K562 (cell line): ENCODE measurements at regions not wholly inside any gene's neighbourhood (a gene's known extent, or its start where the extent isn't known, plus 50 kb on each side); places are given as distances from the start of the nearest gene placed in this dataset.

Experiments
- ATAC-seq: fragments of 200-7000 bp; cut with Tn5 transposase; 3 replicates; pipeline ENCODE4 v1.9.1; 2020; ENCODE audit warnings: moderate library complexity
- BruUV-seq: library from RNA; stranded (reverse); fragments of 400-500 nt; replicated peaks from 2 replicates; lab custom pipeline; 2021; lab: Mats Ljungman, UMichigan
- CTCF ChIA-PET: fragments of 300-600 bp; formaldehyde crosslinking; extraction: SDS; loops from one replicate; lab custom pipeline; 2021; ENCODE audit warnings: low intra/inter-chr PET ratio; lab: Yijun Ruan, JAX
- POLR2A ChIA-PET: fragments of 300-600, 350-650 bp; sonication (Branson Sonifier 250); formaldehyde crosslinking; extraction: SDS; loops from one replicate; lab custom pipeline; 2021; ENCODE audit warnings: antibody characterized with exemption, inconsistent platforms; lab: Yijun Ruan, JAX
- DNase-seq, 4 experiments: peaks; one replicate each; pipeline versions ENCODE4 v3.0.0 to v3.0.0-alpha.2; 2011 to 2018; ENCODE audit warnings: low spot score in 3 of 4, mixed read lengths in 3 of 4; ENCODE audit errors: extremely low read depth in 1 of 4
- FAIRE-seq: peaks from 2 replicates; lab custom pipeline; 2011; peaks lifted over from hg19 to GRCh38; lab: Jason Lieb, UNC
- H2AFZ ChIP-seq: 2 replicates; pipeline ENCODE4 v1.6.0; 2011; ENCODE audit warnings: low read depth, low read length, control low read depth, inconsistent platforms
- H3K27ac ChIP-seq: fragments of 200-600 bp; 3 replicates; pipeline ENCODE4 v1.8.0; 2011; ENCODE audit warnings: low read depth, mild to moderate bottlenecking, control low read depth, inconsistent platforms, low read length, moderate library complexity, mixed read lengths; ENCODE audit errors: extremely low read depth
- H3K27me3 ChIP-seq, 2 experiments: fragments of 300-600 bp in 1 of 2; 2 replicates in 1 of 2; 3 replicates in 1 of 2; pipeline versions ENCODE4 v1.6.0 to v1.8.0; 2011; ENCODE audit warnings: inconsistent platforms in 2 of 2, low read length in 2 of 2, mild to moderate bottlenecking in 1 of 2, mixed read lengths in 1 of 2, moderate library complexity in 1 of 2; ENCODE audit not compliant: control insufficient read depth in 2 of 2, insufficient read depth in 2 of 2
- H3K36me3 ChIP-seq: fragments of 300-600 bp; 3 replicates; pipeline ENCODE4 v1.8.0; 2011; ENCODE audit warnings: mild to moderate bottlenecking, low read length, inconsistent platforms; ENCODE audit not compliant: control insufficient read depth, insufficient read depth
- H3K4me1 ChIP-seq, 2 experiments: fragments of 200-600 bp in 1 of 2; replicated peaks in 1 of 2; 2 replicates in 1 of 2; 3 replicates in 1 of 2; pipeline versions ENCODE4 v1.5.1 to v1.8.0; 2011; ENCODE audit warnings: inconsistent platforms in 2 of 2, low read length in 2 of 2, mild to moderate bottlenecking in 1 of 2, mixed read lengths in 1 of 2, moderate library complexity in 1 of 2; ENCODE audit not compliant: control insufficient read depth in 2 of 2, insufficient read depth in 2 of 2
- H3K4me2 ChIP-seq: 2 replicates; pipeline ENCODE4 v1.6.1; 2011; ENCODE audit warnings: low read length, control low read depth, inconsistent platforms, mixed read lengths; ENCODE audit not compliant: insufficient read depth
- H3K4me3 ChIP-seq: fragments of 200-600 bp; sonication (generic), shearing (Covaris generic); 2 replicates; pipeline ENCODE4 v1.5.1; 2016; ENCODE audit warnings: control low read depth, inconsistent platforms
- H3K79me2 ChIP-seq: fragments of 200-600 bp; 3 replicates; pipeline ENCODE4 v1.8.0; 2011; ENCODE audit warnings: low read length, inconsistent platforms; ENCODE audit not compliant: control insufficient read depth, insufficient read depth
- H3K9ac ChIP-seq, 2 experiments: 2 replicates each; pipeline versions ENCODE4 v1.6.0 to v1.6.1; 2011; ENCODE audit warnings: low read depth in 2 of 2, low read length in 2 of 2, control low read depth in 1 of 2, inconsistent platforms in 1 of 2, mild to moderate bottlenecking in 1 of 2, mixed read lengths in 1 of 2; ENCODE audit not compliant: insufficient read depth in 1 of 2
- H3K9me1 ChIP-seq: one replicate; pipeline ENCODE4 v1.6.0; 2011; ENCODE audit warnings: inconsistent platforms, mild to moderate bottlenecking, low read length, moderate library complexity; ENCODE audit not compliant: control insufficient read depth, insufficient read depth
- H3K9me3 ChIP-seq: replicated peaks from 2 replicates; pipeline ENCODE4 v1.5.1; 2011; ENCODE audit warnings: low read depth, low read length, inconsistent platforms; ENCODE audit not compliant: control insufficient read depth, insufficient read depth
- H4K20me1 ChIP-seq: replicated peaks from 2 replicates; pipeline ENCODE4 v1.6.1; 2011; ENCODE audit warnings: low read length, inconsistent platforms, mixed read lengths; ENCODE audit not compliant: control insufficient read depth, insufficient read depth
- ATF2 ChIP-seq: sonication (generic); formaldehyde crosslinking; IDR thresholded peaks from 2 replicates; pipeline ENCODE4 v1.8.1; 2022; ENCODE audit warnings: missing genetic modification reagents
- ATF7 ChIP-seq: fragments of 450-650 bp; IDR thresholded peaks from 2 replicates; pipeline ENCODE4 v1.7.1; 2014; ENCODE audit warnings: mild to moderate bottlenecking, moderate library complexity
- FOXJ3 ChIP-seq: sonication (generic); formaldehyde crosslinking; IDR thresholded peaks from 2 replicates; pipeline ENCODE4 v1.4.0; 2020; ENCODE audit warnings: mild to moderate bottlenecking, missing genetic modification reagents
- KLF10 ChIP-seq: fragments of 250-450 bp; sonication (Bioruptor Pico); IDR thresholded peaks from 2 replicates; pipeline ENCODE4 v1.6.1; 2021; ENCODE audit warnings: matching md5 sums
- MAFF ChIP-seq: IDR thresholded peaks from 2 replicates; pipeline ENCODE4 v1.6.1; 2012; ENCODE audit warnings: low read length, improper control_type of control experiment
- MECOM ChIP-seq: fragments of 250-450 bp; sonication (Bioruptor Pico); IDR thresholded peaks from 2 replicates; pipeline ENCODE4 v1.8.0; 2022; ENCODE audit warnings: inconsistent platforms
- NFE2 ChIP-seq: IDR thresholded peaks from 2 replicates; pipeline ENCODE4 v1.6.1; 2014; ENCODE audit warnings: antibody characterized with exemption, low read depth
- NFRKB ChIP-seq: fragments of 450-650 bp; IDR thresholded peaks from 2 replicates; pipeline ENCODE4 v1.6.1; 2016; ENCODE audit warnings: low read depth
- PPARD ChIP-seq: fragments of 250-450 bp; sonication (Bioruptor Pico); IDR thresholded peaks from 2 replicates; pipeline ENCODE4 v1.8.0; 2022; ENCODE audit warnings: inconsistent platforms, mild to moderate bottlenecking, moderate library complexity
- PTRF ChIP-seq: fragments of 450-650 bp; IDR thresholded peaks from 2 replicates; pipeline ENCODE4 v1.6.1; 2016; ENCODE audit warnings: mild to moderate bottlenecking, missing genetic modification characterization, missing compliant biosample characterization
- PURB ChIP-seq: sonication (generic); formaldehyde crosslinking; IDR thresholded peaks from 2 replicates; pipeline ENCODE4 v1.9.0; 2021; ENCODE audit warnings: low read depth, mild to moderate bottlenecking, missing genetic modification reagents
- SPI1 ChIP-seq: IDR thresholded peaks from 2 replicates; pipeline ENCODE4 v1.6.1; 2011; ENCODE audit warnings: low read depth, low read length, control low read depth, borderline replicate concordance
- ZBTB26 ChIP-seq: fragments of 450-650 bp; formaldehyde crosslinking; IDR thresholded peaks from 2 replicates; pipeline ENCODE4 v1.4.0; 2022; ENCODE audit warnings: missing genetic modification characterization
- ZC3H11A ChIP-seq: IDR thresholded peaks from 2 replicates; pipeline ENCODE4 v1.6.1; 2012; ENCODE audit warnings: low read depth, low read length, improper control_type of control experiment
- WGBS: fragments of 100-300 bp; shearing (Covaris generic); methylation state at CpG from one replicate; pipeline ENCODE4 v1.1.6; 2016; ENCODE audit warnings: low coverage, mixed read lengths; ENCODE audit not compliant: insufficient coverage; ENCODE audit errors: missing lambda C conversion rate; 5-methylcytosine and 5-hydroxymethylcytosine counted together
- in situ Hi-C: fragments of 300-500 bp; cut with MboI; formaldehyde crosslinking; loops from 4 replicates; pipeline ENCODE4 v1.15.0; 2018; ENCODE audit warnings: inconsistent platforms, mixed read lengths
- intact Hi-C: fragments of 100-400 bp; cut with micrococcal nuclease; formaldehyde crosslinking; loops from 2 replicates; pipeline ENCODE4 v1.14.2; 2022

GRCh38 chr17:55652114-55652823 is 70.4 kb downstream of the TMEM100 start:
- no peak for ATAC-seq
- Histone ChIP-seq H4K20me1 (no peaks in the 10 kb centered on the region), H3K79me2 (no peaks in the 10 kb centered on the region), H3K36me3 (no peaks in the 10 kb centered on the region), H2AFZ (no peak overlapping the region), H3K27ac (no peak overlapping the region), H3K9ac (no peak overlapping the region), H3K4me1 (no peaks in the 10 kb centered on the region; a peak in 1 of 5 replicates), H3K4me2 (no peak overlapping the region), H3K9me1 (no peaks in the 10 kb centered on the region), H3K9me3 (no peaks in the 10 kb centered on the region), H3K27me3 (peaks cover 0 to 2% of the 10 kb centered on the region in 2 experiments; a peak in 1 of 5 replicates), H3K4me3 (no peak overlapping the region)
- FAIRE-seq, result no peak
- no TSS peak for BruUV-seq
- DNase-seq, result no peak
- POLR2A ChIA-PET, result no interaction called here
- intact Hi-C loops (no loop called here), in situ Hi-C loops (no loop called here)
- TF ChIP-seq NFE2 (no peak), PURB (CRISPR knock-in tag) (no peak)
- TF ChIP-seq, all 486 proteins: peak for 0
- WGBS, result 25% methylated on average over 2 of the region's 2 CpGs
- CTCF ChIA-PET, result no interaction called here

DNA sequence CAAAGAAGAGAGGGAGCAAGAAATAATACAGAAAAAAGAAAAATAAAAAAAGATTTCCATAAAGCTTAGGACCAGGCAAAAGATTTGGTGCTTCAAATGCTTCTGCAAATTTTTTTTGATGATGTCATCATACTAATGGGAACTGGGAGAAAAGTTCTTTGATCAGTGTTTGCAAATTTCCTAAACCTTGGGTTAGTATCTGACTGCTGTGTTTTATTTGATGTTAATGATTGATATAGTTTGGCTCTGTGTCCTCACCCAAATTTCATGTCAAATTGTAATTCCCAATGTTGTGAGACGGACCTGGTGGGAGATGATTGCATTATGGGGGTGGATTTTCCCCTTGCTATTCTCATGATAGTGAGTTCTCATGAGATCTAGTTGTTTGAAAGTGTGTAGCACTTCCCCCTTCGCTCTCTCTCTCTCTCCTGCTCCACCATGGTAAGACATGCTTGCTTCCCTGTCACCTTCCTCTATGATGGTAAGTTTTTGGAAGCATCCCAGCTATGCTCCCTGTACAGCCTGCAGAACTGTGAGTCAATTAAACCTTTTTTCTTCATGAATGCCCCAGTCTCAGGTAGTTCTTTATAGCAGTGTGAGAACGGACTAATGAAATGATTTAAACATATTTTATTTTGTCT is 72.6 kb downstream of the TMEM100 start:
- 3% methylated on average over 2 of the region's 3 CpGs for WGBS
- no peak overlapping the region for H3K27ac ChIP-seq
- H3K4me1 ChIP-seq, result no peaks in the 10 kb centered on the region; a peak in 1 of 5 replicates
- no peaks in the 10 kb centered on the region for H3K79me2 ChIP-seq
- no peak overlapping the region for H2AFZ ChIP-seq
- ChIA-PET POLR2A (no interaction called here), CTCF (no interaction called here)
- no peak for DNase-seq
- H3K4me2 ChIP-seq, result no peak overlapping the region
- intact Hi-C loops, result no loop called here
- ATAC-seq, result no peak
- H4K20me1 ChIP-seq, result no peaks in the 10 kb centered on the region
- in situ Hi-C loops, result no loop called here
- H3K9me1 ChIP-seq, result no peaks in the 10 kb centered on the region
- FAIRE-seq, result no peak
- 0 out of 2 replicates have a peak, but pooled peaks cover 2% of the 10 kb centered on the region for H3K9me3 ChIP-seq
- H3K36me3 ChIP-seq, result no peaks in the 10 kb centered on the region
- H3K27me3 ChIP-seq, result peaks cover 0 to 2% of the 10 kb centered on the region in 2 experiments; a peak in 1 of 5 replicates
- no peak overlapping the region for H3K4me3 ChIP-seq
- BruUV-seq, result no TSS peak
- H3K9ac ChIP-seq, result no peak overlapping the region
- TF ChIP-seq NFRKB, result no peak
- TF ChIP-seq ZBTB26 (CRISPR knock-in tag), result no peak
- TF ChIP-seq PPARD, result no peak
- peak; percentile 63; the same call in 1 of the 2 replicates for TF ChIP-seq ATF7
- TF ChIP-seq KLF10 (CRISPR knock-in tag), result no peak
- TF ChIP-seq MAFF, result peak; percentile 20; the same call in 1 of the 2 replicates
- TF ChIP-seq ATF2 (CRISPR knock-in tag), result no peak
- no peak for TF ChIP-seq ZC3H11A
- no peak for TF ChIP-seq SPI1
- TF ChIP-seq FOXJ3 (CRISPR knock-in tag), result no peak
- no peak for TF ChIP-seq MECOM
- no peak for TF ChIP-seq PTRF (tag)
